Testis (tissue), 2 donors: ENCODE measurements at regions not wholly inside any gene's neighbourhood (a gene's known extent, or its start where the extent isn't known, plus 50 kb on each side); places are given as distances from the start of the nearest gene placed in this dataset.

Experiments used
- CTCF ChIP-seq, 3 experiments: fragments of 450-650 bp in 2 of 3; fragments of 200-600 bp in 1 of 3; sonication (generic) in 1 of 3; IDR thresholded peaks; one replicate each; pipeline ENCODE4 v1.5.1; 2016 to 2019; ENCODE audit warnings: antibody characterized with exemption in 3 of 3, mild to moderate bottlenecking in 2 of 3, moderate library complexity in 1 of 3
- POLR2A ChIP-seq: fragments of 450-650 bp; IDR thresholded peaks from one replicate; pipeline ENCODE4 v1.6.1; 2017; ENCODE audit warnings: antibody characterized with exemption, mild to moderate bottlenecking, moderate library complexity

GRCh38 chr10:111179514-111179913 lies 102.7 kb downstream of the ADRA2A start:
- TF ChIP-seq CTCF (IDR thresholded peaks at IDR 0.05) (no peak), POLR2A (no peak)
